ENCODE measurements at regions not wholly inside any gene's neighbourhood (a gene's known extent, or its start where the extent isn't known, plus 50 kb on each side); places are given as distances from the start of the nearest gene placed in this dataset.

GRCh38 chr3:20809356-20809755, 623.4 kb upstream of the SGO1 start (continued):
- TF ChIP-seq PATZ1 (CRISPR knock-in tag; IDR thresholded peaks at IDR 0.05; ENCODE audit: borderline replicate concordance), result no peak

GRCh38 chr3:20808864-20809263, 622.9 kb upstream of the SGO1 start:
- no peak for ATAC-seq
- TF ChIP-seq CREB5 (CRISPR knock-in tag; IDR thresholded peaks at IDR 0.05; ENCODE audit: low read depth), result no peak
- TF ChIP-seq ZNF565 (CRISPR knock-in tag; conservative IDR thresholded peaks at IDR 0.05; ENCODE audit: low read depth), result no peak
- TF ChIP-seq ZNF70 (CRISPR knock-in tag; IDR thresholded peaks at IDR 0.05), result no peak
- no peak for TF ChIP-seq POU6F1 (CRISPR knock-in tag; IDR thresholded peaks at IDR 0.05; ENCODE audit: borderline replicate concordance, low read depth)
- TF ChIP-seq ZFP3 (CRISPR knock-in tag; IDR thresholded peaks at IDR 0.05), result no peak

- no peak for ATAC-seq
- TF ChIP-seq OSR1 (CRISPR knock-in tag; IDR thresholded peaks at IDR 0.05), result no peak
- no peak for TF ChIP-seq GLIS3 (CRISPR knock-in tag; IDR thresholded peaks at IDR 0.05)
- no peak for TF ChIP-seq PPARA (CRISPR knock-in tag; IDR thresholded peaks at IDR 0.05; ENCODE audit: borderline replicate concordance)
- TF ChIP-seq CSDC2 (CRISPR knock-in tag; IDR thresholded peaks at IDR 0.05), result no peak
- TF ChIP-seq SNAI2 (CRISPR knock-in tag; IDR thresholded peaks at IDR 0.05), result no peak
- TF ChIP-seq RARB (CRISPR knock-in tag; IDR thresholded peaks at IDR 0.05), result no peak
- no peak for TF ChIP-seq CREB5 (CRISPR knock-in tag; IDR thresholded peaks at IDR 0.05; ENCODE audit: low read depth)
- no peak for TF ChIP-seq ARNTL (CRISPR knock-in tag; IDR thresholded peaks at IDR 0.05; ENCODE audit: borderline replicate concordance, low read depth)
- no peak for TF ChIP-seq ZNF565 (CRISPR knock-in tag; conservative IDR thresholded peaks at IDR 0.05; ENCODE audit: low read depth)
- TF ChIP-seq POU6F1 (CRISPR knock-in tag; IDR thresholded peaks at IDR 0.05; ENCODE audit: borderline replicate concordance, low read depth), result no peak
- TF ChIP-seq CSRNP3 (CRISPR knock-in tag; IDR thresholded peaks at IDR 0.05), result no peak
- TF ChIP-seq ZC3H10 (CRISPR knock-in tag; IDR thresholded peaks at IDR 0.05), result no peak
- TF ChIP-seq TCF4 (CRISPR knock-in tag; IDR thresholded peaks at IDR 0.05; ENCODE audit: borderline replicate concordance), result no peak
- no peak for TF ChIP-seq ZFP3 (CRISPR knock-in tag; IDR thresholded peaks at IDR 0.05)
- TF ChIP-seq ZNF70 (CRISPR knock-in tag; IDR thresholded peaks at IDR 0.05), result no peak
- TF ChIP-seq BACH2 (CRISPR knock-in tag; IDR thresholded peaks at IDR 0.05; ENCODE audit: borderline replicate concordance), result no peak
- no peak for TF ChIP-seq ZFP30 (CRISPR knock-in tag; IDR thresholded peaks at IDR 0.05)
- TF ChIP-seq PATZ1 (CRISPR knock-in tag; IDR thresholded peaks at IDR 0.05; ENCODE audit: borderline replicate concordance), result no peak
Observed at GRCh38 chr3:20798666-20799065, 612.7 kb upstream of the SGO1 start.

Measured in SK-N-SH treated with all-trans-retinoic acid at 6 μM for 48 hours (cell line).